Right lobe of liver (tissue), 4 donors: ENCODE measurements at regions not wholly inside any gene's neighbourhood (a gene's known extent, or its start where the extent isn't known, plus 50 kb on each side); places are given as distances from the start of the nearest gene placed in this dataset.

Experiments used
- POLR2A ChIP-seq: fragments of 450-650 bp; IDR thresholded peaks from one replicate; pipeline ENCODE4 v1.6.1; 2017; ENCODE audit warnings: antibody characterized with exemption, mild to moderate bottlenecking
- TF ChIP-seq, protein P1 (sequence below), 4 donors: fragments of 200-600 bp in 3 of 4; fragments of 450-650 bp in 1 of 4; IDR thresholded peaks; one replicate each; pipeline versions ENCODE4 v1.5.1 to v1.8.0; 2016 to 2022; ENCODE audit warnings: antibody characterized with exemption in 4 of 4, mild to moderate bottlenecking in 2 of 4
- donor health status: DM: no; HTN: no; CAD: no.
- donor health status: DM: no; HTN: no; CAD: no.
- donor health status: DM: no; HTN: yes; CAD: no.

DNA sequence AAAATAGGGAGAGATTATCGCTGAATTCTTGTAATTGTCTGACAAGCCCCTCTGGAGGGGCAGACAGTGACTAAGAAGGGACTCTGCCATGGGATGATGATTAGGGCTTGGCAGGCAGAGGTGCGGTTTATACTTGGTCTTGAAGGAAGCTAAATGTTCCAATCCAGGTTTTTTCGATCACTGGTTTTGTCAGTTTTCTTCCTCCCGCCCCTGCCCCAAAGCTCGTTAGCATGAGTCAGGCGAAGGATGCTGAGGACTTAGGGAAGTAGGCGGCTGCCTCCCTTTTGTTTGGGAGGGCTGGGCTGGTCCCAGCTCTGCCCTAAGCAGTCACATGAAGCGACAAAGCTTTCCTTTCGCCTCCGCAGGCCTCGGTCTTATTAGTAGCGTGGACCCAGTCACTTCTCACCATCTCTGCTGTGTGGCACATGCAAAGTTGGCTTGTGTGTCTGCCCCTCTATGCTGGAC, 314.2 kb downstream of the CDC5L start:
- TF ChIP-seq, protein P1, sequence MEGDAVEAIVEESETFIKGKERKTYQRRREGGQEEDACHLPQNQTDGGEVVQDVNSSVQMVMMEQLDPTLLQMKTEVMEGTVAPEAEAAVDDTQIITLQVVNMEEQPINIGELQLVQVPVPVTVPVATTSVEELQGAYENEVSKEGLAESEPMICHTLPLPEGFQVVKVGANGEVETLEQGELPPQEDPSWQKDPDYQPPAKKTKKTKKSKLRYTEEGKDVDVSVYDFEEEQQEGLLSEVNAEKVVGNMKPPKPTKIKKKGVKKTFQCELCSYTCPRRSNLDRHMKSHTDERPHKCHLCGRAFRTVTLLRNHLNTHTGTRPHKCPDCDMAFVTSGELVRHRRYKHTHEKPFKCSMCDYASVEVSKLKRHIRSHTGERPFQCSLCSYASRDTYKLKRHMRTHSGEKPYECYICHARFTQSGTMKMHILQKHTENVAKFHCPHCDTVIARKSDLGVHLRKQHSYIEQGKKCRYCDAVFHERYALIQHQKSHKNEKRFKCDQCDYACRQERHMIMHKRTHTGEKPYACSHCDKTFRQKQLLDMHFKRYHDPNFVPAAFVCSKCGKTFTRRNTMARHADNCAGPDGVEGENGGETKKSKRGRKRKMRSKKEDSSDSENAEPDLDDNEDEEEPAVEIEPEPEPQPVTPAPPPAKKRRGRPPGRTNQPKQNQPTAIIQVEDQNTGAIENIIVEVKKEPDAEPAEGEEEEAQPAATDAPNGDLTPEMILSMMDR (IDR thresholded peaks at IDR 0.05), result no peak
- no peak for TF ChIP-seq POLR2A
